Cardiac fibroblast (primary cell): ENCODE measurements at regions not wholly inside any gene's neighbourhood (a gene's known extent, or its start where the extent isn't known, plus 50 kb on each side); places are given as distances from the start of the nearest gene placed in this dataset.
A peak's percentile ranks its signal among the peaks of the same experiment; 100 is the strongest.

Source experiments
- DNase-seq, 2 donors: peaks; one replicate each; pipeline versions ENCODE4 v3.0.0 to v3.0.0-alpha.2; 2010; ENCODE audit warnings: low read depth in 2 of 2
- H3K4me3 ChIP-seq, 2 donors: replicated peaks in 1 of 2; 1 replicate in 1 of 2; 2 replicates in 1 of 2; pipeline ENCODE4 v1.5.1; 2011; ENCODE audit warnings: low read depth in 2 of 2, low read length in 2 of 2, mild to moderate bottlenecking in 2 of 2, moderate library complexity in 1 of 2
- TF ChIP-seq, protein P1 (sequence below): IDR thresholded peaks from one replicate; pipeline ENCODE4 v1.5.1; 2011; ENCODE audit warnings: low read depth, mild to moderate bottlenecking, low read length, inconsistent platforms

DNA sequence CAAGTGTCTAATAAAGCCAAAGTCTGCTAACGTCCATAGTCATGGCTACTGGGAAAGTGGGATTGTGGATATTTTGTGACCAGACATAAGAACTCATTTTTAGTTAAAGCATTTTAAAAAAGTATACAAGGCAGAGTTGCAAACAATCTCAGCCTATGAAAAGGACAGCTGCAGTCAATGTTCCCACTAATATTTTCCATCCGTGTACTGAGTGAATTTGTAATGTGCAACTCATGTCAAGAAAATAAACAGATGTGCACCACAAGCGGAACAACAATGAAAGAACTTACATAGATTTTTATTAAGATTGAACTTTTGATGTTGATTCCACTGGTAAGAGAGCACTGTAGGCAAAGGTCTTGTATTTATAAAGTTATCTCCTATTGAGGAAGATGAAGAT lies 231.3 kb upstream of the SEMA6D start:
- H3K4me3 ChIP-seq: no peak overlapping the region
- no peak for DNase-seq
- TF ChIP-seq, protein P1, sequence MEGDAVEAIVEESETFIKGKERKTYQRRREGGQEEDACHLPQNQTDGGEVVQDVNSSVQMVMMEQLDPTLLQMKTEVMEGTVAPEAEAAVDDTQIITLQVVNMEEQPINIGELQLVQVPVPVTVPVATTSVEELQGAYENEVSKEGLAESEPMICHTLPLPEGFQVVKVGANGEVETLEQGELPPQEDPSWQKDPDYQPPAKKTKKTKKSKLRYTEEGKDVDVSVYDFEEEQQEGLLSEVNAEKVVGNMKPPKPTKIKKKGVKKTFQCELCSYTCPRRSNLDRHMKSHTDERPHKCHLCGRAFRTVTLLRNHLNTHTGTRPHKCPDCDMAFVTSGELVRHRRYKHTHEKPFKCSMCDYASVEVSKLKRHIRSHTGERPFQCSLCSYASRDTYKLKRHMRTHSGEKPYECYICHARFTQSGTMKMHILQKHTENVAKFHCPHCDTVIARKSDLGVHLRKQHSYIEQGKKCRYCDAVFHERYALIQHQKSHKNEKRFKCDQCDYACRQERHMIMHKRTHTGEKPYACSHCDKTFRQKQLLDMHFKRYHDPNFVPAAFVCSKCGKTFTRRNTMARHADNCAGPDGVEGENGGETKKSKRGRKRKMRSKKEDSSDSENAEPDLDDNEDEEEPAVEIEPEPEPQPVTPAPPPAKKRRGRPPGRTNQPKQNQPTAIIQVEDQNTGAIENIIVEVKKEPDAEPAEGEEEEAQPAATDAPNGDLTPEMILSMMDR: no peak

DNA sequence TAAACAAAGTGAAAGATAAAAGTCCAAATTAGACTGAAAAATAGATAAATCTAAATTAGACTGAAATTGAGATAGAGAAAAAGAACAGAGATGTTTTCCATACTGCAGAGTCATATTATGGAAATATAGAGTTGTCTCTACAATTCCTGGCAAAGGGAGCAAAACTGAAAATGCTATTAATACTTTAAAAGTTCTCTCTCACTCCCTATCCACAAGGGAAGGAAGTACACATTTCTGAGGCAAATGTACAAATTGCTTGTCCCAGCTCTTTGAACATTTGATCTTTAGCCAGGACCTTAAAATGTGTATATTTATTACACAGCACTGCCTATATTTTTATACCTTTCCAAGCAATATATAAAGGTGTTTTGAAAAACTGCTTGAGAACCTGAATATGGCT lies 225.1 kb upstream of the SEMA6D start:
- no peak for DNase-seq
- TF ChIP-seq, protein P1: no peak
- no peak overlapping the region for H3K4me3 ChIP-seq

DNA sequence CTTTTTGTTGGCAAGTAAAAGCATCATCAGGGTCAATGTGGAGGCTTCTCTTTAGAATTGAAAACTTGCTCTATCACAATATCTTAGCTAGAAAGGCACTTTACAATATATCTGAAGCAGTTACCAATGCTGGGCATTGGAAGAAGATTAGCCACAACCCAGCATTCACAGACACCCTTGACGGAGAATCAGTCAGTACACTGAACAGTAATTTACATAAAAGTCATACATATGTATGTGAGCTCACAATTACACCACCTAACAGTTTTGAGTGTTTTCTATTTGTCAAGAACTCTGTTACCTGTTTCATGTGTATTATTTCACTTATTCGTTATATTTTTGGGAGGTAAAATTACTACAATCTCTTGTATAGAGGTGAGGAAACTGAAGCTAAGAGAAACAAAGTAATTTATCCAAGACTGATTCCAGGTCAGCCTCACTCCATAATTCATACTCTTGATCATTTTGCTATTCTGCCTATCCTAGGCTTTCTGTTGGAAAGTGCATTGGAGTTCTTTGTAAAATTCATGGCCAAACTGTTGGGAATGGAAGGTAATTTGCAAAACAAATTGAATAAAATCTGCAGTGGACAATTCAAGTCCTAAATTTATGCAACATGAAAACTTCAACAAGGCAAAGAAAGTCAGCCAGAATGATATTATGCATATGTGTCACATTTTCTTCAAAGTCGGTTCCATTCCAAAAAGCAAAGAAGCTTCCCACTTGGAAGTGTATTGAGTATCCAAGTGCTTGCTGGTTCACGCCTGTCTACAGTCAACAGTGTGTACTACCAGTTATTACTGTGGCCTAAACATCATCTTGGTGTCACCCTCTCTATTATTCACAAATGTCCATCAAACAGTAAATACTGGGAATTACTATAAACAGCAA lies 223.7 kb upstream of the SEMA6D start:
- TF ChIP-seq, protein P1: no peak
- DNase-seq: no peak
- no peak overlapping the region for H3K4me3 ChIP-seq

DNA sequence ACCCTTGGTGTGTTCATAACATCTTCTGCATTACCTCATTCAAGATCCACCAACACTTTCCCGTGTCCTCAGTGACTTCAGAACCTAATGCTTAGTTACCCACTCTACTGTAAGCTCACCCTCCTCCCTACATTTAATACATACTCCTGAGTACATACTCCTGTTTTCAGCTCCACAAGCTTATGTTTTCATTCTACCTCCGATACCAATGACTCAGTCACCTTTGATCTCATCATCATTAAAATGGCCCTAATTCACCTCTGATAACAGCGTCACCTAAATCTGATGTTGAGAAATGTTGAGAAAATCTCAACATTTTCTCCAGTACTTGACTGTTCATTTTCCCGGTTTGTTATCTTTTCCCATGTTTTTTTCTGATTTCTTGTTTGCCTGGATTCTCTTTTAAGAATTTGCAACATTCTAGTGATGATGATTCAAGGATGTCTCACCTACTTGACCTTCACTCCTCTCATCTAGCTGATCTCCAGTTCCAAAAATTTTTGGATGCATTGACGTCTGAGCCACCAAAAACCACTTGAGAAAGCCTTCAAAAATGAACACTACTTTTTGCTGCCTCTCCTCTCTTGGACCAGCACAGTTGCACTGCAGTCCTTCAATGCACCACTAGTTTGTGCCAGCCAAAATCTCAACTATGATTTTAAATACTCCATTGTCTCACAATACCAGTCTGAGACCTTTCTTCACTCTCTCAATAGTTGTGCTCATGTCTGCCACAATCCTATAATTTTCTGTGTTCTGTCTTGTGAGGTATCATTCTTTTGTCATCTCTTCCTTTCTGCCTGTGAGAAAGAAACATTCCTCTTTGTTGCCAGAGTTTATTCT lies 220.7 kb upstream of the SEMA6D start:
- no peak overlapping the region for H3K4me3 ChIP-seq
- TF ChIP-seq, protein P1: peak; percentile 30
- DNase-seq: no peak

DNA sequence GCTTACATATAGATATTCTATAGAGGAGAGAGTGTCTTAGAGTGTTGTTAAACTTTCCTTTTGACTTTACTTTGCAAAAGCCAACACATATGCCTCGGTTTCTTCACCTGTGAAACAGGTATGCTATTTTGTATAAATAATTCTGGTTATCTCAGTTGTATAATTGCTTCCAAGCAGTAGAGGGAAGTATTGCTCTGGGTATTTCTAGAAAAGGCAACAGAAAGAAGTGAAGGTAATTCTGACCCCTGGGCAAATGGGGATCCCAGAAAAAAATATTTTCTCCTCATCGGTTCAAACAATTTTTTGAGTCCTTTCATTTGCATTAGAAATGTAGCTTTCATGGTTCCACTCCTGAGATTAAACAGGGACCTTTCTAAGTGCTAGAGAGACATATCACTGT lies 216.5 kb upstream of the SEMA6D start:
- no peak overlapping the region for H3K4me3 ChIP-seq
- no peak for DNase-seq

DNA sequence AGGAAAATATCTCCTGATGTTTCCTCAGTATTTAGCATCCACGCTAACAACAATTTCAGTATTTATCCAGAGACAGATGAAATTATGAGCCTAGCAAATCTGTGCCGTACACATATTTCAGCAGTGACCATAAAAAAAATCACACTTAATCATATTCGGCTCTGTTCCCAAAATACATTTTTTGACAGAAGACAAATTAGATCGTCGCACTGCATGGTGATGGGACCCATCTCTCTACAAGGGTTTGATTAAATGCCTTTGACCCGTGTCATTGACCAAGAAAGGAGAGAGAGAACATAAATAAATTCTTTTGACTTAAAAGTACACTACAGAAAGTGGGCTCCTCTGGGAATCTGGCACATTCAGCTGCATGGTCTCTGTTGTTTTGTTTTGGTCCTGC lies 215.3 kb upstream of the SEMA6D start:
- TF ChIP-seq, protein P1: no peak
- no peak for DNase-seq
- H3K4me3 ChIP-seq: no peak overlapping the region

More for the DNA sequence above, 216.5 kb upstream of the SEMA6D start:
- TF ChIP-seq, protein P1: no peak
